ENCODE measurements at regions not wholly inside any gene's neighbourhood (a gene's known extent, or its start where the extent isn't known, plus 50 kb on each side); places are given as distances from the start of the nearest gene placed in this dataset.

- no peak for TF ChIP-seq CTCF (IDR thresholded peaks at IDR 0.05)
- TF ChIP-seq POLR2AphosphoS5 (IDR thresholded peaks at IDR 0.05; ENCODE audit: insufficient read depth in 1 of 2, low read depth in 1 of 2) = no peak
These were observed 67.1 kb upstream of the METRNL start for GRCh38 chr17:83012200-83012785.
